Testis (tissue), 2 donors: ENCODE measurements at regions not wholly inside any gene's neighbourhood (a gene's known extent, or its start where the extent isn't known, plus 50 kb on each side); places are given as distances from the start of the nearest gene placed in this dataset.

Experiments
- DNase-seq: peaks from one replicate; pipeline ENCODE4 v3.0.0-alpha.2; 2019
- H3K27ac ChIP-seq, 2 donors: fragments of 200-600 bp; sonication (generic); one replicate each; pipeline ENCODE4 v1.5.1; 2019
- H3K27me3 ChIP-seq: fragments of 200-600 bp; sonication (generic); one replicate; pipeline ENCODE4 v1.5.1; 2019
- H3K36me3 ChIP-seq: fragments of 200-600 bp; sonication (generic); one replicate; pipeline ENCODE4 v1.5.1; 2017; ENCODE audit warnings: low read depth; ENCODE audit errors: missing control alignments
- H3K4me1 ChIP-seq: fragments of 200-600 bp; sonication (generic); one replicate; pipeline ENCODE4 v1.5.1; 2019
- H3K4me3 ChIP-seq, 2 donors: fragments of 200-600 bp; sonication (generic); one replicate each; pipeline ENCODE4 v1.5.1; 2017 to 2019
- H3K9me3 ChIP-seq: fragments of 200-600 bp; sonication (generic); one replicate; pipeline ENCODE4 v1.5.1; 2017
- CTCF ChIP-seq, 3 experiments: fragments of 450-650 bp in 2 of 3; fragments of 200-600 bp in 1 of 3; sonication (generic) in 1 of 3; IDR thresholded peaks; one replicate each; pipeline ENCODE4 v1.5.1; 2016 to 2019; ENCODE audit warnings: antibody characterized with exemption in 3 of 3, mild to moderate bottlenecking in 2 of 3, moderate library complexity in 1 of 3
- POLR2A ChIP-seq: fragments of 450-650 bp; IDR thresholded peaks from one replicate; pipeline ENCODE4 v1.6.1; 2017; ENCODE audit warnings: antibody characterized with exemption, mild to moderate bottlenecking, moderate library complexity
- WGBS, 2 donors: methylation state at CpG; one replicate each; pipeline ENCODE4 v1.1.5; 2018; 5-methylcytosine and 5-hydroxymethylcytosine counted together
- intact Hi-C: fragments of 100-400 bp; cut with DNase I; formaldehyde crosslinking; loops from one replicate; pipeline ENCODE4 v1.15.1; 2023; ENCODE audit warnings: low total_unique reads

DNA sequence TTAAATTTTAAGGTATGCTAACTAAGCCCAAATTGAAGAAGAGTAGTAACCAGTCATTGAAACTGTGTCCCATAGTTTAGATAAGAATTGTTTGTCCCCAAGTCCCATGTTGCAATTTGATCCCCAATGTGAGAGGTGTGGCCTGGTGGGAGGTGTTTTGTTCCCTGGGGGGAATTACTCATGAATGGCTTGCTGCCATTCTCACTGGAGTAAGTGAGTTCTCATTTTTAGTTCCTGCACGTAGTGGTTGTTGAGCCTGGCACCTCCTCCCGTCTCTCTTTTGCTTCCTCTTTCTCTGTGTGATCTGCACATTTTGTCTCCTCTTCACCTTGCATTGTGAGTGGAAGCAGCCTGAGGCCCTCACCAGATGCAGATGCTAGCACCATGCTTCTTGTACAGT is 1271.0 kb downstream of the NSUN3 start:
- TF ChIP-seq CTCF (IDR thresholded peaks at IDR 0.05): no peak
- TF ChIP-seq POLR2A: no peak
- 63 to 83% methylated on average over 2 of the region's 2 CpGs for WGBS, 2 donors
- Histone ChIP-seq H3K4me1 (no peaks in the 10 kb centered on the region), H3K9me3 (no peaks in the 10 kb centered on the region), H3K4me3 (no peak overlapping the region), H3K27me3 (no peaks in the 10 kb centered on the region), H3K27ac (no peak overlapping the region), H3K36me3 (no peaks in the 10 kb centered on the region)
- DNase-seq: no peak
- intact Hi-C loops: no loop called here

- Histone ChIP-seq H3K9me3 (no peaks in the 10 kb centered on the region), H3K27me3 (no peaks in the 10 kb centered on the region), H3K4me1 (no peaks in the 10 kb centered on the region), H3K4me3 (no peak overlapping the region), H3K36me3 (no peaks in the 10 kb centered on the region), H3K27ac (no peak overlapping the region)
- no peak for DNase-seq
- intact Hi-C loops: no loop called here
- TF ChIP-seq POLR2A: no peak
- no peak for TF ChIP-seq CTCF (IDR thresholded peaks at IDR 0.05)
Observed at GRCh38 chr3:95334461-95334860, 1271.6 kb downstream of the NSUN3 start.

DNA sequence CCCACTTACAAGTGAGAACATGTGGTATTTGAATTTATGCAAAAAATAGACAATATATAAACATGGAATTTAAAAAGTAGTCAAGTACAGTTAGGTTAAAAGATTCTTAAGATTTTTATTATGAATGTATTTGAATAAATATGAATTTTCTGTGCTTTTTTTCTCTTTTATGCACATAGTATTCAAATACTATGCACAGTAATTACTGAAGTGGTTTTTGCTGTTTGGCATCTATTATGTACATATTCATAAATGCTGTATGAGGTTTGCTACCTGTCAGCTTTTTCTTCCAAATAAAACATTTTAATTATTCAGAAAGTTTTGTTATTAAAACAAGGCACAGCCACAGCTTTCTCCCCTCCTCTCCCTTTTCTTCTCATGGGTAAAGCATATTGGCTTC is 1272.7 kb downstream of the NSUN3 start:
- no peaks in the 10 kb centered on the region for H3K9me3 ChIP-seq
- H3K4me1 ChIP-seq: no peaks in the 10 kb centered on the region
- no peak overlapping the region for H3K27ac ChIP-seq
- TF ChIP-seq CTCF (IDR thresholded peaks at IDR 0.05) (no peak), POLR2A (no peak)
- DNase-seq: no peak
- no peaks in the 10 kb centered on the region for H3K36me3 ChIP-seq
- H3K4me3 ChIP-seq: no peak overlapping the region
- intact Hi-C loops: no loop called here
- no peaks in the 10 kb centered on the region for H3K27me3 ChIP-seq

DNA sequence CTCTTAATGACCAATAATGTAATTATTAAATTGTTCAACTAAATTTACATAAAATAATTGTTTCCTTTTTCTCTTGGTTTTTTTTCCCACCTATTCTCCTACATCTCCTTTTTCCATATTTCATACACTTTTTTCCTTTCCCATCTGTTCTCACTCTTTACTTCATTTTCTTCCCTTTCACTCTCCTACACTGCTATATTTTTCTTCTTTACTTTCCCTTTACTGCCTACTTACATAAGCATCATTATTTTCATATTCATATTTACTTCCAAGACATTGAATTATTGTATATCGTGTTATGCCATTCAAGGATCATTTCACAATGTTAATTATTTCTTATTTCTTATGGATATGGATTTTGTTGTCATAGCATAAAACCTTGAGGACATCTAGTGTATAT is 1275.6 kb downstream of the NSUN3 start:
- no peak for DNase-seq
- TF ChIP-seq POLR2A: no peak
- no peak for TF ChIP-seq CTCF (IDR thresholded peaks at IDR 0.05)
- intact Hi-C loops: no loop called here
- Histone ChIP-seq H3K4me3 (no peak overlapping the region), H3K27me3 (no peaks in the 10 kb centered on the region), H3K36me3 (no peaks in the 10 kb centered on the region), H3K4me1 (no peaks in the 10 kb centered on the region), H3K27ac (no peak overlapping the region), H3K9me3 (no peaks in the 10 kb centered on the region)
- WGBS, 2 donors: 83 to 97% methylated on average over 1 of the region's 1 CpG

DNA sequence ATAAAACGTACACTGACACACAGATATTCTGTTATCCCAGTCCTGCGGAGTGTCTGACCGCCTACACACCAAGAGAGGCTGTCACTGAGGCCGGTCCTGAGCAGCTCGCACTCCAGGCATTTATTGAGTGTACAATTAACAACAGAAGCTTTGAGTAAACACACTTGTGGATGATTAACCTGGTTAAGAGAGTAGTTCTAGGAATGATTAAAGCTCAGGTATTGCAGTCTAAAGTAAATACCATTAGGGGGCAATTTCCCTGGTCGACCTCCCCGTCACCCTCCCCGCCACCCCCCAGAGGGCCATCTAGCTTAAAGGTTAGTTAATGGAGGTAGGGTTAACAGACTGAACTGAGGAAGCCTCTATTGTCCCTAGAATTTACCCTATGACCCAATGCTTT is 1278.5 kb downstream of the NSUN3 start:
- intact Hi-C loops: no loop called here
- no peak for DNase-seq
- WGBS, 2 donors: 62 to 75% methylated on average over 8 of the region's 8 CpGs
- TF ChIP-seq CTCF (IDR thresholded peaks at IDR 0.05): no peak
- TF ChIP-seq POLR2A: no peak
- Histone ChIP-seq H3K36me3 (no peaks in the 10 kb centered on the region), H3K4me3 (no peak overlapping the region), H3K27ac (no peak overlapping the region), H3K9me3 (no peaks in the 10 kb centered on the region), H3K27me3 (no peaks in the 10 kb centered on the region), H3K4me1 (no peaks in the 10 kb centered on the region)
